Activated naive CD8-positive, alpha-beta T cell treated with anti-CD3 and anti-CD28 coated beads, Interleukin-2, amount 50 U/mL, for 24 hours (primary cell): ENCODE measurements at regions not wholly inside any gene's neighbourhood (a gene's known extent, or its start where the extent isn't known, plus 50 kb on each side); places are given as distances from the start of the nearest gene placed in this dataset.
"Not testable (repeated sequence)": the region's sequence is repeated elsewhere in the genome, so short reads cannot be mapped to it uniquely, and the experiment has no call there.

Experiments used
- ATAC-seq: fragments of 150-1000 bp; cut with Tn5 transposase; one replicate; pipeline ENCODE4 v1.10.0; 2021
- DNase-seq: peaks from one replicate; pipeline ENCODE4 v3.0.0; 2021
- H3K27ac Mint-ChIP-seq: one replicate; pipeline ENCODE4 v1.8.0; 2021; ENCODE audit warnings: mild to moderate bottlenecking, mixed read lengths
- H3K27me3 Mint-ChIP-seq: one replicate; pipeline ENCODE4 v1.8.0; 2021; ENCODE audit warnings: mixed read lengths
- H3K36me3 Mint-ChIP-seq: one replicate; pipeline ENCODE4 v1.8.0; 2021; ENCODE audit warnings: low read depth, mixed read lengths
- H3K4me1 Mint-ChIP-seq: one replicate; pipeline ENCODE4 v1.8.0; 2021; ENCODE audit warnings: mixed read lengths
- H3K4me3 Mint-ChIP-seq: one replicate; pipeline ENCODE4 v1.8.0; 2021; ENCODE audit warnings: mild to moderate bottlenecking, moderate library complexity, mixed read lengths
- H3K9me3 Mint-ChIP-seq: one replicate; pipeline ENCODE4 v1.8.0; 2021; ENCODE audit warnings: mixed read lengths

DNA sequence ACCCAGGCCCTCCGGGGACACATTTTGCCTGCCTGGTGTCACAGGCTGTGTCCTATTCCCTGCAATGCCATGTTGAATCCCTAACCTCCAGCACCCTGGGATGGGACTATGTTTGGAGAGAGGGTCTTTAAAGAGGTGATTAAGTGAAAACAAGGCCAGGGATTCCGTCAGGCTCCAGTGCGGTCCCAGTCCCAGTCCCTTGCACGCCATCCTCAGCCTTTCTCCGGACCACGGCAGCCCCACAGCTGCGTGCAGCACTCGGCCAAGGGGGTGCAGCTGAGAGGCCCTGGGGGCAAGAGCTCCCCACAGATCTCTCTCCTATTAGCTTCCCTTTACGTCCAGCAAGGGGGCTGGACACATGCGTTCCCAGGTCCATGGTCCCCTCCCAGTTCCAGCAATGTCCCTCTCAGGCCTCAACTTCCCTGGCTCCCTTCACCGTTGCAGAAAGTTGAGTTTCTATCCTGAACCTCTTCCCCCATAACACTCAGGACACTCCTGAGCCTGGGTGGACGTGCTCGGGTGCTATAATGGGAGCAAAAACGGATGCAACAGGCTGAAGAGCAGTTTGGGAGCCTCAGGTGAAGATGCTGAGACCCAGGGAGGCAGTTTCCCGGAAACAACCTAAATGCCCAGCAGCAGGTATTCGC is 1422.7 kb downstream of the BRD1 start:
- DNase-seq = no peak
- no peaks in the 10 kb centered on the region for H3K36me3 Mint-ChIP-seq
- H3K4me1 Mint-ChIP-seq = no peaks in the 10 kb centered on the region
- peaks cover 15% of the 10 kb centered on the region for H3K9me3 Mint-ChIP-seq
- no peak overlapping the region for H3K4me3 Mint-ChIP-seq
- no peaks in the 10 kb centered on the region for H3K27me3 Mint-ChIP-seq
- no peak overlapping the region for H3K27ac Mint-ChIP-seq
- no peak for ATAC-seq

DNA sequence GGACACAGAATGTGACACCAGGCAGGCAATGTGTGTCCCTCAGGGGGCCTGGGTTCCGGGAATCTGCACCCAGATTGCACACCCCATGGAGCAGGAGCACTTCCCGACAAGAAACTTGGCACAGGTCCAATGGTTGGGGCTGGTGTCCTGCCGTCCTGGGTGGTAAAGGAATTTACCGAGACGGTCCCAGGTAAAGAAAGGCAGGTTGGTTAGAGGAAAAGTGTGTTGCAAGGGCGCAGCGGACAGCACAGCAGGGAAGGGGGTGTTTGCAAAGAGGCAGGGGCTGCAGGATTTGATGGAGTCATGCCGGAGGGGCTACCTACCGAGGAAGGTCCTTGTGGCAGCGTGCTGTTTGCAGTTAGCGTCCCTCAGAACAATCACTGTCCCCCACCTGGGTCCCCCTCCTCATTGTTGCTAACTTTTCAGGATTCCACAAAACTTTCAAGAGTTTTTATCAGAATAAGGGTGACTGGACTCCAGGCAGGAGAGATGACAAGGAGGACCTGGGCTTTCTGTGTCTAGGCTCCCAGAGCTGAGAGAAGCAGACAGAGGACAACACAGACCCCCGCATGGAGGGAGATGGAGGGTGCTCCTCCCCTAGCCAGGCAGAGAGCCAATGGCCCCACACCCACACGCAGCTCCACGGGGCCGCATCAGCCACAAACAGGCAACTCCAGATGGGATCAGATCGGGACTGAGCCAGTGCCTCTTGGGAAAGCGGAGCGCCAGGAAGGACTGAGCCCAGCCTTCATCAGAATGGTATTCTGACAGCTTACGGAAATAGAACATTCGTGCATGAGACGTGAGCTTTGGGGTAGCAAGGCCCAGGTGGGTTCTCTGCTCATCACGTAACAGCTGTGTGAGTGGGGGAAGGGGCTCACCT is 1423.9 kb downstream of the BRD1 start:
- H3K27ac Mint-ChIP-seq = no peak overlapping the region
- no peaks in the 10 kb centered on the region for H3K4me1 Mint-ChIP-seq
- H3K9me3 Mint-ChIP-seq = peaks cover 12% of the 10 kb centered on the region
- H3K4me3 Mint-ChIP-seq = no peak overlapping the region
- no peak for ATAC-seq
- H3K36me3 Mint-ChIP-seq = no peaks in the 10 kb centered on the region
- DNase-seq = no peak
- H3K27me3 Mint-ChIP-seq = no peaks in the 10 kb centered on the region

DNA sequence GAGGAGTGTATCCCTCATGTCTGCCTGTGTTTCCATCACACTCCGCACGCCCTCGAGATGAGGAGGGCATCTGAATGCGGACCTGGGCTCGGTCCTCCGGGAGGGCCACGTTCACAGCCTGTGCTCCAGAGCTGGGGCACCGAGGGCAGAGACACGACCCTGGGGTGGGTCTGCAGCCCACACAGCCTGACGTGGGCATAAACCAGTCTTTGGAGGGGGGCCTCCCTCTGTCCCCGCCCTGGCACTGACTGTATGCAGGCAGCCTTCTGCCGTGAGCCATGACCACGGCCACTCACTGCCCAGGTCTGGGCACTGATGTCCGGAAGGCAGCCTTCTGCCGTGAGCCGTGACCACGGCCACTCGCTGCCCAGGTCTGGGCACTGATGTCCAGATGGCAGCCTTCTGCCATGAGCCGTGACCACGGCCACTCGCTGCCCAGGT is 1425.1 kb downstream of the BRD1 start:
- Mint-ChIP-seq H3K36me3 (no peaks in the 10 kb centered on the region), H3K9me3 (peaks cover 2% of the 10 kb centered on the region), H3K27me3 (peaks cover 3% of the 10 kb centered on the region), H3K4me1 (no peaks in the 10 kb centered on the region), H3K4me3 (no peak overlapping the region), H3K27ac (no peak overlapping the region)
- DNase-seq = no peak
- ATAC-seq = no peak

DNA sequence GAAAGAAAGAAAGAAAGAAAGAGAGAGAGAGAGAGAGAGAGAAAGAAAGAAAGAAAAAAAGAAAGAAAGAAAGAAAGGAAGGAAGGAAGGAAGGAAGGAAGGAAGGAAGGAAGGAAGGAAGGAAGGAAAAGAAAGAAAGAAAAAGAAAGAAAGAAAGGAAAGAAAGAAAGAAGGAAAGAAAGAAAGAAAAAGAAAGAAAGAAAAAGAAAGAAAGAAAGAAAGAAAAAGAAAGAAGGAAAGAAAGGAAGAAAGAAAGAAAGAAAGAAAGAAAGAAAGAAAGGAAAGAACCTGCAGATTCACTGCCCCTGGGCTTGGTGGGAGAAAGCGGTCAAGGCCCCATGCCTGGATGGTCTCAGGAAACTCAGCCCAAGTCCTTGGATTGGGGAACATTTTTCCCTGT is 1426.2 kb downstream of the BRD1 start:
- DNase-seq, H3K27ac Mint-ChIP-seq, H3K4me1 Mint-ChIP-seq, ATAC-seq, H3K36me3 Mint-ChIP-seq, H3K27me3 Mint-ChIP-seq, H3K9me3 Mint-ChIP-seq, H3K4me3 Mint-ChIP-seq: not testable (repeated sequence)

DNA sequence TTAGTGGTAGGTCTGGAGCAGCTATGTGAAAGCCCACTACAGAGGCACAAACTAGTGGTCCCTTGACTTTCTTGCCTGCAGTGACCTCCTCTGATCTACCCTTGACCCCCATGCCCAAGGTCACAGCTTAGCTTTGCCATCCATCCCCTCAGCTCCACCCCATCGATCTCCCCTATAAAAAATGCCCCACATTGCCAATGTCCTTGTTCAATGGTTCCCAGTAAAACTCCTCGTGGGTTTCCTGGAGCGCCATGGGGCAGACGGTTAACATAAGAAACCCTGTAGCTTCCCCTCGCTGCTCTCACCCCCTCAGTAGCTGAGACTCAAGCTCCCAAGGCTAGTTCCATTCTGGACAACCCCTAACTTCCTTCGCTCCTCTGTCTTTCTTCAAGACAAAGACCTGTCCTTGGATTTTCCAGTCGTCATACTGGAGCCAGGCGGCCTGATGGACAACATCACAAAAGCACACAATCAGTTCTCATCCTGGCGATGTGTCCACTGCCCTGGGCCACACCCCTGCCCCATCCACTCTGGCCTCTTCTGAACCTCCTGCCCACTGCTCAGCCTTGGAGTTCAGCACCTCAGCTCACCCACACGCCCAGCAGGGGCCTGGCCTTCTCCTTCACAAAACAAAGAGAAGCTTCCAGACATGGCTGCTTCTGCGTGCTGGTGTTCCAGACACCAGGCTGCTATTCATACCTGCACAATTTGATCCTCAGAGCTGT is 1429.3 kb downstream of the BRD1 start:
- ATAC-seq (no peak), DNase-seq (no peak)
- no peaks in the 10 kb centered on the region for H3K4me1 Mint-ChIP-seq
- no peaks in the 10 kb centered on the region for H3K36me3 Mint-ChIP-seq
- no peak overlapping the region for H3K4me3 Mint-ChIP-seq
- H3K27me3 Mint-ChIP-seq = peaks cover 3% of the 10 kb centered on the region
- H3K27ac Mint-ChIP-seq = no peak overlapping the region
- no peaks in the 10 kb centered on the region for H3K9me3 Mint-ChIP-seq

DNA sequence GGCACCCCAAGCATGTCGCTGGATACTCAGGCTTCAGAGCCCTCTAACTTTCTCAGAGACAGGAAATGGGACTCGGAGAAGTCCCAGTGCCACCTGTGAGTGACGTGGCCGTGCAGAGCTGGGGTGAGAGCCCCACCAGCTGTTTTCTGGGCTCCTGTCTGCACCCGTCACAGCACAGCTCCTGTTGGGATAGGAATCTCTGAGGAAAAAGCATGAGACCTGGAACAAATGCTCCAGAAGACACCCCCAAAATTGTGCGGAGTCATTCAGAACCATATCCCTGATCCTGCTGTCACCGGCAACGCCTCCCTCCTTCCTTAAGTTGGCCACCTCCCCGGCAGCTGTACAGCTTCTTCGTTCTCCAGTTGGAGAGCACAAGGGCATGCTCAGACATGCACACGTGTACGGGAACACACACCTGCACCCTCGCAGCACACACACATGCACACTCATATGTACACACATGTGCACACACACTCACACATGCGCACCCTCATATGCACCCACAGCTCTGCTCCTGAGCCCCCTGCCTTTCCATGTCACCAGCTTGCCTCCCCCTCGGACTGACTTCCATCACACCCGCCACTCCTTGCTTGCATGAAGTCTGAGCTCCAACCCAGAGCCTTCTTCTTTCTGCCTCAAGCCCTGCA is 1430.0 kb downstream of the BRD1 start:
- H3K4me1 Mint-ChIP-seq = no peaks in the 10 kb centered on the region
- no peak for DNase-seq
- no peak for ATAC-seq
- H3K4me3 Mint-ChIP-seq = no peak overlapping the region
- H3K27ac Mint-ChIP-seq = no peak overlapping the region
- H3K27me3 Mint-ChIP-seq = peaks cover 3% of the 10 kb centered on the region
- H3K9me3 Mint-ChIP-seq = no peaks in the 10 kb centered on the region
- no peaks in the 10 kb centered on the region for H3K36me3 Mint-ChIP-seq

DNA sequence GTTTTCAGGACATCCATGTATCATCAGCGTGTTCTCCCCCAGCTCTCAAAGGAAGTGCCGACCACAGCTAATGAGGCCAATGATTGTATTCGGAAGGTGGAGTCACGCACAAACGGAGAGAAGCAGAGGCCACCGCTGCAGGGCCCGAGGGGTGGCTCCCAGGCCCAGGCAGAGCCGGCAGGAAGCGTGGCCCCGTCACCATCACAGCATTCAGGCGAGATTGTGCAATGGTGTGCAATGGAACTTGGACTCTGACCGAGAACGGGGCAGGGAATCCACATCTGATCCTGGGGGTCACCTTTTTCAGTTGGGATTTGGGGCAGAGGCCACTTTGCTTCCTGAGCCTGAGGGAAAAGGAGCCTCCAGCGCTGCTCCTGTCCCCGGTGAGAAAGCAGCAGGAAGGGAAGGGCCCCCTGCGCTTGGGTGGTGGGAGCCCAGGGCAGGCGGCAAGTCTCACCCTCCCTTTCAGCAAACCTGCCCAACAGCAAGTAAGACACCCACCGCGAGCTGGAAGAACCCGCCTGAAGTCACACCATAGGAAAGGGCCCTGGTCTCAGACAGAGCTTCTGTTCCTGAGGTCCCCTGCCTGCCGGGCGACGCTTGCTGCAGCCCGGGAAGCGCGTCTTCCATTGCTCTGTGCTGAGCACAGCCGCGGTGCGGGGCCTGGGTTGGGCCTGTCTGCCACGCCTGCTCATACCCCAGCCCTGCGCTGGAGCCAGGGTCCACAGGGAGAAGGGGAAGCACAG is 1430.7 kb downstream of the BRD1 start:
- no peak overlapping the region for H3K4me3 Mint-ChIP-seq
- no peak for DNase-seq
- H3K27me3 Mint-ChIP-seq = peaks cover 3% of the 10 kb centered on the region
- H3K9me3 Mint-ChIP-seq = no peaks in the 10 kb centered on the region
- no peaks in the 10 kb centered on the region for H3K36me3 Mint-ChIP-seq
- H3K27ac Mint-ChIP-seq = no peak overlapping the region
- no peak for ATAC-seq
- no peaks in the 10 kb centered on the region for H3K4me1 Mint-ChIP-seq

DNA sequence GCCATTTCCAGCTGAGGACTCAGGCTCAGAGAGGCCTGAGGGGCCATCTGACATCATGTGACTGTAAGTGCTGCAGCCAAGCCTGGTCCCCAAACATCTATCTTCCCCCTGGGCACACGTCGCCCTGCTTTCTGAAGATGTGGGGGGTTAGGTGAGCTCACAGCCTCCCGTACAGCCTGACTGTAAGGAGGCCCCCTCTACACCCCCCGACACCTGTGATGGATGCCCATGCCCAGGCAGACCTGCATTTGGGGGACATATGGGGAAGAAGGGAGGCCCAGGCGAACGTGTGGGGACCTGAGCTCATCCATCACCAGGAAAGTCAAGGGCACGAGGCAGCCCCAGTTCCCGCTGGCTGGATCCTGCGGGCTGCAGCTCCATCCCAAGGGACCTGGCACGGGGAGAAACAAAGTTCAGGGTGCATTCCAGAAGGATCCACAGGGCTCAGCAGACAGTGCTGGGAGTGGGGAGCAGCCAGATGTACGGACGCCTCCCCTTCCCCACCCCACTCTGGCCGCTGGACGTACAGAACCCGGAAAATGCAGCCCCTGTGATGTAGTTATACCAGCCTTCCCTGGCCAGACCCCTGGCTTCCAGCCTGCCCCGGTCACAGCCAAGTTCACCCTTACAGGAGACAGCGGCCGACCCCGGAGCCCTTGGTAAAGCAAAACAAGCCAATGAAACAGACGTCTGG is 1431.4 kb downstream of the BRD1 start:
- no peaks in the 10 kb centered on the region for H3K4me1 Mint-ChIP-seq
- no peaks in the 10 kb centered on the region for H3K36me3 Mint-ChIP-seq
- no peak for ATAC-seq
- DNase-seq = no peak
- no peaks in the 10 kb centered on the region for H3K9me3 Mint-ChIP-seq
- no peak overlapping the region for H3K4me3 Mint-ChIP-seq
- H3K27ac Mint-ChIP-seq = no peak overlapping the region
- H3K27me3 Mint-ChIP-seq = peaks cover 3% of the 10 kb centered on the region

DNA sequence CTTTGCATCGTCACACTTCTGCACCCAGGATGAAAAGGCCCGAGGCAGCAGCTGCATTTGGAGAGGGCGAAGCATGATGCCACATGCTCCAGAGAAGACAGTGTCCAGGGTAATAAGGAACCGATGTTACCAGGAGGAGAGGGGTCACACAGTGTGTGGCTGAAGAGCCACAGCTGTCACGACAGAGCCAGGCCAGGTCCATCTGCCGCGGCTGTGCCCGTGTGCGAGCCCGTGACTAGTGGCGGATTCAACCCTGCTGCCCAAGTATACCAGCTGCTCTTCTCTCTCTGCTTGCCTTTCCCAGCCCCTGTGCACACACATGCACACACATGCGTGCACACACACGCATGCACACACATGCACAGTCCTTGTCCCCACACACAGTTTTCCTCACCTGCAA is 1432.5 kb downstream of the BRD1 start:
- Mint-ChIP-seq H3K27me3 (peaks cover 3% of the 10 kb centered on the region), H3K4me3 (no peak overlapping the region), H3K27ac (no peak overlapping the region), H3K4me1 (no peaks in the 10 kb centered on the region), H3K36me3 (no peaks in the 10 kb centered on the region), H3K9me3 (no peaks in the 10 kb centered on the region)
- no peak for DNase-seq
- ATAC-seq = no peak

DNA sequence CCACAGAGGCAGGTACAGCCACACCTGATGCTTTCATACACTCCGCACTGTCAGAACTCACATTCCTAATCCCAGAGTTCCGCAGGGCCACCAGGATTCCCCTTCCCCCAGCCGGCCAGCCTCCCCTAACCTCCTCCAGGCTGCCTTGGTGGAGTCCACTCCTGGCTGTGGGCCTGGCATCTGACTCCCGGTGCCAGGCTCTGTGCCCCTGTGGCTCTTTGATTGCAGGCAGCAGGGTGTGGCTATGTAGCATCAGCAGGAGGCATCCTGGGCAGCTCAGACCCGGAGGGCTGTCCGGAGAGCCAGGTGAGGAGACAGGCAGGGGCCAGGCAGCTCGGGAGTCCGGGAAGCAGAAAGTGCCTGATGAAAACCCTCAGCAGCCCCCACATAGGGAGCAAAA is 1432.9 kb downstream of the BRD1 start:
- H3K36me3 Mint-ChIP-seq = no peaks in the 10 kb centered on the region

DNA sequence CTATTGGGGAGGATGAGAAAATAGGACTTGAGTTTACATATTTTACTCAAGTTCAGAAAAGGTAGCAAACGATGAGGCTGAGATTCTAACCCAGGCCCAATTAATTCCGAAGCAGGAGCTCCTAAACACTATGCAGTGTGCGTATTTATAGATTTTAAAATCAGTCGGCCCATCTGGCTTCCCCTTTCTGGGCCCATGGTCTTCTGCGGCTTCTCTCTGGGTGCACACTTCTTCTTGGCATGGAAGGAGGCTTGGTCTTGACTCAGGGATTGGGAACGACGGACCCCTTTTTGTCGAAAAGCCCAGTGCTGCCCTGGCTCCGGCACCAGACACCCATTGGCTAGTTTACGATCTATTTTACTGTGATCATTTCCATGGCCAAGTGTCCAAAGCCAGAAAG is 1433.8 kb downstream of the BRD1 start:
- no peaks in the 10 kb centered on the region for H3K4me1 Mint-ChIP-seq
- DNase-seq (no peak), ATAC-seq (no peak)
- H3K27me3 Mint-ChIP-seq = peaks cover 3% of the 10 kb centered on the region
- H3K4me3 Mint-ChIP-seq = no peak overlapping the region
- H3K9me3 Mint-ChIP-seq = no peaks in the 10 kb centered on the region
- H3K36me3 Mint-ChIP-seq = no peaks in the 10 kb centered on the region
- no peak overlapping the region for H3K27ac Mint-ChIP-seq

More for the DNA sequence above, 1432.9 kb downstream of the BRD1 start:
- DNase-seq (no peak), ATAC-seq (no peak)
- H3K4me1 Mint-ChIP-seq = no peaks in the 10 kb centered on the region
- no peaks in the 10 kb centered on the region for H3K9me3 Mint-ChIP-seq
- peaks cover 3% of the 10 kb centered on the region for H3K27me3 Mint-ChIP-seq
- H3K27ac Mint-ChIP-seq = no peak overlapping the region
- no peak overlapping the region for H3K4me3 Mint-ChIP-seq

DNA sequence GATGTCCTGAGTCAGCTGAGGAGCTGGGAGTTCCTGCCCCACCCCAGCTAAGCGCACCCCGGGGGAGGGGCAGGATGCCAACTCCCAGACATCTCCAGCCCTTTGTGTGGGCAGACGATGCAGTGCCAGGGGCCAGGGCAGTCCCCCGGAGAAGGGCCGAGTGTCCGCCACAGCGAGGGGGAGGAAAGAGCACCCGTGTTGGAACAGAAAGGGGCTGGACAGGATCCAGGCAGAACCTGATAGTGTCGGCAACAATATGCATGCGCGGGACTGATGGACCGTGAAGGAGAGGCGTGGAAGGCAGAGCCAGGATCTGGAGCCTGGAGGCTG is 1434.7 kb downstream of the BRD1 start:
- Mint-ChIP-seq H3K27ac (no peak overlapping the region), H3K4me1 (no peaks in the 10 kb centered on the region), H3K4me3 (no peak overlapping the region), H3K9me3 (no peaks in the 10 kb centered on the region), H3K27me3 (peaks cover 1% of the 10 kb centered on the region), H3K36me3 (no peaks in the 10 kb centered on the region)
- ATAC-seq (no peak), DNase-seq (no peak)

DNA sequence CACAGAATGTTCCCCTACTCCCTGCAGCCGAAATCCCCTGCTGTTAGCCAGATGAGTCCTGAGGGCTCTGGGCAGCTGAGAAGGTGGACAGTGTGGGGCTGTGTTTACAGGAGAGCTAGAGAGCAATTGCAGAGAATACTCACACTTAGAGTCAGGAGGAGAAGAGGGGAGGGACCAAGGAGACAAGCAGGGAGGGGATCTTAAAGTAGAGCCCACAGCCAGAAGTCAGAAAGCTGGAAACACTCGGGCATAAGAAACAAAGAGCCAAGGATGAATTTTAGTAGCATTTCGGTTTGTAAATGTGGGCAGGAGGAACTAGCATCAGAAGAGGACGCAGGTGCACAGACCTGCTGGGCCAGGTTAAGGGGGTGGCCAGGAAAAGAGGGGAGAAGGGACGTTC is 1435.9 kb downstream of the BRD1 start:
- ATAC-seq = no peak
- H3K9me3 Mint-ChIP-seq = peaks cover 6% of the 10 kb centered on the region
- H3K36me3 Mint-ChIP-seq = no peaks in the 10 kb centered on the region
- no peak for DNase-seq
- no peak overlapping the region for H3K27ac Mint-ChIP-seq
- H3K4me3 Mint-ChIP-seq = no peak overlapping the region
- H3K27me3 Mint-ChIP-seq = no peaks in the 10 kb centered on the region
- no peaks in the 10 kb centered on the region for H3K4me1 Mint-ChIP-seq
